ENCODE measurements at regions not wholly inside any gene's neighbourhood (a gene's known extent, or its start where the extent isn't known, plus 50 kb on each side); places are given as distances from the start of the nearest gene placed in this dataset.

DNA sequence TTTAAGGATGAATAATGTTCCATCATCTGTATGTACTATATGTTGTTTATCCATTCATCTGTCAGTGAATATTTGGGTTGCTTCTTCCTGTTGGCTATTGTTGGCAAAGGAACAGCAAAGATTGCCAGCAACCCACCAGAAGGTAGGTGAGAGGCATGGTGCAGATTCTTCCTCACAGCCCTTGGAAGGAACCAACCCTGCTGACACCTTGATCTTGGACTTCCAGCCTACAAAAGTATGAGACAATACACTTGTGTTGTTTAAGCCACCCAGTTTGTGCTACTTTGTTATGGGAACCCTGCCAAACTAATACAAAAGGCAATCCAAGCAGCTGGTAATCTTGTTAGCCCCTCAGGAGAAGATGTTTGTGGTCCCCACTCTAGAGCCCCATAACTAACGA is 122.0 kb downstream of the CARTPT start (continued):
- TF ChIP-seq, protein P1, sequence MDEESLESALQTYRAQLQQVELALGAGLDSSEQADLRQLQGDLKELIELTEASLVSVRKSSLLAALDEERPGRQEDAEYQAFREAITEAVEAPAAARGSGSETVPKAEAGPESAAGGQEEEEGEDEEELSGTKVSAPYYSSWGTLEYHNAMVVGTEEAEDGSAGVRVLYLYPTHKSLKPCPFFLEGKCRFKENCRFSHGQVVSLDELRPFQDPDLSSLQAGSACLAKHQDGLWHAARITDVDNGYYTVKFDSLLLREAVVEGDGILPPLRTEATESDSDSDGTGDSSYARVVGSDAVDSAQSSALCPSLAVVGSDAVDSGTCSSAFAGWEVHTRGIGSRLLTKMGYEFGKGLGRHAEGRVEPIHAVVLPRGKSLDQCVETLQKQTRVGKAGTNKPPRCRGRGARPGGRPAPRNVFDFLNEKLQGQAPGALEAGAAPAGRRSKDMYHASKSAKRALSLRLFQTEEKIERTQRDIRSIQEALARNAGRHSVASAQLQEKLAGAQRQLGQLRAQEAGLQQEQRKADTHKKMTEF (CRISPR knock-in tag; IDR thresholded peaks at IDR 0.05) = no peak

DNA sequence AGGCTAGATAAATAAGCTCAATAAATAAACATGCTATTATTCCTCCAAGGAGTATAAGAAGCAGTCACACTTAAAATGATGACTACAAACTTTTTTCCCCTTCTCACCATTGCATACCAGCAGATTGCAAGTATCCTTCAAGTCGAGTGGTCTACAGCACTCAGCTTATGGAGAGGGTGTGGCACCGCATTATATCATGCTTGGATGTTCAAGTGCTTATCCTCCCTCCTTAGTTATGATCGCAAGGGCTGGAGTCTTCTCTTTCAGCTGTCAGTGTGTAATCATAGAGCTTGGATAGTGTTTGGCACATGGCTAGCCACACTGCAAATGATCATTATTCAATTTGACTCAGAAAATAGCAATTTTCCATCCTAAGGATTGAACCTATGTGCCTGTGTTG is 124.0 kb downstream of the CARTPT start:
- WGBS (ENCODE audit: low lambda C conversion rate) = 3% methylated on average over 3 of the region's 3 CpGs
- H2AFZ ChIP-seq (ENCODE audit: low read length) = no peak overlapping the region
- H3K4me1 ChIP-seq (ENCODE audit: insufficient read depth, low read length) = no peaks in the 10 kb centered on the region
- H3K79me2 ChIP-seq (ENCODE audit: insufficient read depth, low read length) = no peaks in the 10 kb centered on the region
- intact Hi-C loops (cut with micrococcal nuclease; ENCODE audit: unreplicated experiment) (no loop called here), in situ Hi-C loops (cut with HindIII; ENCODE audit: extremely low pct_ligation_motif_present, low pct_unique_long_range_greater_than_20kb) (no loop called here)
- no peak overlapping the region for H3K27ac ChIP-seq (ENCODE audit: extremely low read length, insufficient read depth, low read length)
- no peaks in the 10 kb centered on the region for H3K9me3 ChIP-seq (ENCODE audit: low read length)
- no TSS peak for BruUV-seq (replicated peaks)
- POLR2A ChIA-PET = no interaction called here
- no peak overlapping the region for H3K4me3 ChIP-seq (replicated peaks in 1 of 3; ENCODE audit: insufficient read depth in 1 of 3, low read depth in 2 of 3, low read length in 3 of 3)
- ATAC-seq (no peak), FAIRE-seq (no peak), DNase-seq (ENCODE audit: low spot score) (no peak)
- no peak overlapping the region for H3K9ac ChIP-seq (ENCODE audit: insufficient read depth, low read depth, low read length)
- H4K20me1 ChIP-seq (ENCODE audit: insufficient read depth, low read length) = no peaks in the 10 kb centered on the region
- H3K27me3 ChIP-seq (ENCODE audit: control insufficient read depth in 1 of 2, insufficient read depth in 2 of 2, low read length in 2 of 2) = no peaks in the 10 kb centered on the region; a peak in 1 of 5 replicates
- H3K36me3 ChIP-seq (replicated peaks in 1 of 2; ENCODE audit: control insufficient read depth in 1 of 2, insufficient read depth in 2 of 2, low read length in 2 of 2) = no peaks in the 10 kb centered on the region
- TF ChIP-seq NFYC (CRISPR knock-in tag; IDR thresholded peaks at IDR 0.05) (no peak), ZNF766 (CRISPR knock-in tag; IDR thresholded peaks at IDR 0.05; ENCODE audit: borderline replicate concordance) (no peak), ZNF124 (CRISPR knock-in tag; IDR thresholded peaks at IDR 0.05) (no peak), PRMT3 (CRISPR knock-in tag; IDR thresholded peaks at IDR 0.05; ENCODE audit: borderline replicate concordance, low read depth) (no peak)
- TF ChIP-seq, protein P2, sequence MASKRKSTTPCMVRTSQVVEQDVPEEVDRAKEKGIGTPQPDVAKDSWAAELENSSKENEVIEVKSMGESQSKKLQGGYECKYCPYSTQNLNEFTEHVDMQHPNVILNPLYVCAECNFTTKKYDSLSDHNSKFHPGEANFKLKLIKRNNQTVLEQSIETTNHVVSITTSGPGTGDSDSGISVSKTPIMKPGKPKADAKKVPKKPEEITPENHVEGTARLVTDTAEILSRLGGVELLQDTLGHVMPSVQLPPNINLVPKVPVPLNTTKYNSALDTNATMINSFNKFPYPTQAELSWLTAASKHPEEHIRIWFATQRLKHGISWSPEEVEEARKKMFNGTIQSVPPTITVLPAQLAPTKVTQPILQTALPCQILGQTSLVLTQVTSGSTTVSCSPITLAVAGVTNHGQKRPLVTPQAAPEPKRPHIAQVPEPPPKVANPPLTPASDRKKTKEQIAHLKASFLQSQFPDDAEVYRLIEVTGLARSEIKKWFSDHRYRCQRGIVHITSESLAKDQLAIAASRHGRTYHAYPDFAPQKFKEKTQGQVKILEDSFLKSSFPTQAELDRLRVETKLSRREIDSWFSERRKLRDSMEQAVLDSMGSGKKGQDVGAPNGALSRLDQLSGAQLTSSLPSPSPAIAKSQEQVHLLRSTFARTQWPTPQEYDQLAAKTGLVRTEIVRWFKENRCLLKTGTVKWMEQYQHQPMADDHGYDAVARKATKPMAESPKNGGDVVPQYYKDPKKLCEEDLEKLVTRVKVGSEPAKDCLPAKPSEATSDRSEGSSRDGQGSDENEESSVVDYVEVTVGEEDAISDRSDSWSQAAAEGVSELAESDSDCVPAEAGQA (IDR thresholded peaks at IDR 0.05; ENCODE audit: low read depth) = no peak
- TF ChIP-seq, protein P2 (CRISPR knock-in tag; IDR thresholded peaks at IDR 0.05; ENCODE audit: borderline replicate concordance) = no peak
- TF ChIP-seq, protein P3, sequence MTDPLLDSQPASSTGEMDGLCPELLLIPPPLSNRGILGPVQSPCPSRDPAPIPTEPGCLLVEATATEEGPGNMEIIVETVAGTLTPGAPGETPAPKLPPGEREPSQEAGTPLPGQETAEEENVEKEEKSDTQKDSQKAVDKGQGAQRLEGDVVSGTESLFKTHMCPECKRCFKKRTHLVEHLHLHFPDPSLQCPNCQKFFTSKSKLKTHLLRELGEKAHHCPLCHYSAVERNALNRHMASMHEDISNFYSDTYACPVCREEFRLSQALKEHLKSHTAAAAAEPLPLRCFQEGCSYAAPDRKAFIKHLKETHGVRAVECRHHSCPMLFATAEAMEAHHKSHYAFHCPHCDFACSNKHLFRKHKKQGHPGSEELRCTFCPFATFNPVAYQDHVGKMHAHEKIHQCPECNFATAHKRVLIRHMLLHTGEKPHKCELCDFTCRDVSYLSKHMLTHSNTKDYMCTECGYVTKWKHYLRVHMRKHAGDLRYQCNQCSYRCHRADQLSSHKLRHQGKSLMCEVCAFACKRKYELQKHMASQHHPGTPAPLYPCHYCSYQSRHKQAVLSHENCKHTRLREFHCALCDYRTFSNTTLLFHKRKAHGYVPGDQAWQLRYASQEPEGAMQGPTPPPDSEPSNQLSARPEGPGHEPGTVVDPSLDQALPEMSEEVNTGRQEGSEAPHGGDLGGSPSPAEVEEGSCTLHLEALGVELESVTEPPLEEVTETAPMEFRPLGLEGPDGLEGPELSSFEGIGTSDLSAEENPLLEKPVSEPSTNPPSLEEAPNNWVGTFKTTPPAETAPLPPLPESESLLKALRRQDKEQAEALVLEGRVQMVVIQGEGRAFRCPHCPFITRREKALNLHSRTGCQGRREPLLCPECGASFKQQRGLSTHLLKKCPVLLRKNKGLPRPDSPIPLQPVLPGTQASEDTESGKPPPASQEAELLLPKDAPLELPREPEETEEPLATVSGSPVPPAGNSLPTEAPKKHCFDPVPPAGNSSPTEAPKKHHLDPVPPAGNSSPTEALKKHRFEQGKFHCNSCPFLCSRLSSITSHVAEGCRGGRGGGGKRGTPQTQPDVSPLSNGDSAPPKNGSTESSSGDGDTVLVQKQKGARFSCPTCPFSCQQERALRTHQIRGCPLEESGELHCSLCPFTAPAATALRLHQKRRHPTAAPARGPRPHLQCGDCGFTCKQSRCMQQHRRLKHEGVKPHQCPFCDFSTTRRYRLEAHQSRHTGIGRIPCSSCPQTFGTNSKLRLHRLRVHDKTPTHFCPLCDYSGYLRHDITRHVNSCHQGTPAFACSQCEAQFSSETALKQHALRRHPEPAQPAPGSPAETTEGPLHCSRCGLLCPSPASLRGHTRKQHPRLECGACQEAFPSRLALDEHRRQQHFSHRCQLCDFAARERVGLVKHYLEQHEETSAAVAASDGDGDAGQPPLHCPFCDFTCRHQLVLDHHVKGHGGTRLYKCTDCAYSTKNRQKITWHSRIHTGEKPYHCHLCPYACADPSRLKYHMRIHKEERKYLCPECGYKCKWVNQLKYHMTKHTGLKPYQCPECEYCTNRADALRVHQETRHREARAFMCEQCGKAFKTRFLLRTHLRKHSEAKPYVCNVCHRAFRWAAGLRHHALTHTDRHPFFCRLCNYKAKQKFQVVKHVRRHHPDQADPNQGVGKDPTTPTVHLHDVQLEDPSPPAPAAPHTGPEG (CRISPR knock-in tag; IDR thresholded peaks at IDR 0.05) = no peak
- CTCF ChIA-PET (ENCODE audit: low intra/inter-chr PET ratio, low total read pairs) = no interaction called here
- no peak overlapping the region for H3K4me2 ChIP-seq (ENCODE audit: low read depth, low read length)
